B cell (primary cell): ENCODE measurements at regions not wholly inside any gene's neighbourhood (a gene's known extent, or its start where the extent isn't known, plus 50 kb on each side); places are given as distances from the start of the nearest gene placed in this dataset.

ENCODE experiments used
- CTCF ChIP-seq: fragments of 200-600 bp; IDR thresholded peaks from one replicate; pipeline ENCODE4 v1.8.0; 2022; ENCODE audit warnings: antibody characterized with exemption, mild to moderate bottlenecking
- EZH2 ChIP-seq: IDR thresholded peaks from 2 replicates; pipeline ENCODE4 v1.6.1; 2012; ENCODE audit warnings: borderline replicate concordance, low read depth, mild to moderate bottlenecking, moderate library complexity, low read length; ENCODE audit not compliant: insufficient read depth, poor library complexity, severe bottlenecking

GRCh38 chr9:25600501-25600900 is 77.7 kb downstream of the TUSC1 start:
- TF ChIP-seq CTCF, result no peak
- TF ChIP-seq EZH2, result no peak
